Fibroblast of skin of scalp (primary cell): ENCODE measurements at regions not wholly inside any gene's neighbourhood (a gene's known extent, or its start where the extent isn't known, plus 50 kb on each side); places are given as distances from the start of the nearest gene placed in this dataset.
"Not testable (repeated sequence)": the region's sequence is repeated elsewhere in the genome, so short reads cannot be mapped to it uniquely, and the experiment has no call there.

Experiments
- DNase-seq: peaks from one replicate; pipeline ENCODE4 v3.0.0-alpha.2; 2013

- no peak for DNase-seq
Measured at GRCh38 chr13:85601526-85601925, 197.7 kb downstream of the SLITRK6 start.

DNA sequence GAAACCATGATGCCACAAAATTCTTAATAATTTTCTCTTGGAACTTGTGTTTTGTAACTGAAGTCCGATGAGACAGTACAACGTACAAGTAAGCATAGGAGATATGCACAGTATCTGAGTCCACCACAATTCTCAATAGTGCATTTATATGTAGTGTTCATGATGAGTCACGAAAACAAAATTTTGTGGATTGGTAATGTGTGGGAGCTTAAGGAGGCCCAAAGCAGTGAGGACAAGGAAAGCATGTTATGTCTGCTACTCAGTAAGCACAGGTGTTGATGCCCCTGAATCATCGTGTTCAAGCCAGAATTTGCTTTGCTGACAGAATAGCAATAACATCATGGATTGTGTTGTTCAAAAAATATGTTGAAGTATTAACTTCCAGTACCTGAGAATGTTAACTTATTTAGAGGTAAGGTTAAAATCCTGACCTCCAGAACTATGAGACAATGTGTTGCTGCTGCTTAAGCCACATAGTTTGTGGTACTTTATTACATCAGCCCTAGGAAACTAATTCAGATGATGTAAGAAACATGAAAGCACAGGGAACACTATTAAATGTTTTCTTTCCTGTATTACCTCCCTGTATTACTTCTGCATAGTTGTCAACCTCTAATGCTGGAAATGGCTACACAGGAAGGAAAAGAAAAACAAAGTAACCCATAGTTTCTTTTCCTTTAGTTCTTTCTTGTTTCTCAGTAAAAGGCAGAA is 201.3 kb downstream of the SLITRK6 start:
- peak; percentile 6 for DNase-seq

GRCh38 chr13:85592211-85592610 is 207.0 kb downstream of the SLITRK6 start:
- no peak for DNase-seq

GRCh38 chr13:85590231-85590931 is 208.8 kb downstream of the SLITRK6 start:
- DNase-seq: no peak

GRCh38 chr13:85589021-85589420 is 210.2 kb downstream of the SLITRK6 start:
- no peak for DNase-seq

GRCh38 chr13:85588359-85588758 is 210.9 kb downstream of the SLITRK6 start:
- no peak for DNase-seq

DNA sequence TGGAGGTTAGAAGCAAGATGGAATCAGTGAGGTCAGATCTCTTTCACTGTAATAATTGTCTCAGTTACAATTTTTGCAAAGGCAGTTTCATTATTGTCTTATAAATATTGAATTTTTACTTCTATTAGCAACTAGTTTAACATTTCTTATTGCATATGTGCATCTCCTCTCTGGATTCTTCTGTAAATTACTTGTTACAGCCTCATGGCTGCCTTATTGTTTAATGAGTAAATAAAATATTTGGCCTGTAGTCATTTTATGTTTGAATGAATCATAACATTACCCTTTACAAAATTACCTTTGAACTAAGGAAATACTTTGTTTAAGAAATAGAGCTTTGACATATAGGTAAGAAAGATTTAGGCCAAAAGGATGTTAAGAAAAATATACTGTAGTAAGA is 212.4 kb downstream of the SLITRK6 start:
- DNase-seq: no peak

DNA sequence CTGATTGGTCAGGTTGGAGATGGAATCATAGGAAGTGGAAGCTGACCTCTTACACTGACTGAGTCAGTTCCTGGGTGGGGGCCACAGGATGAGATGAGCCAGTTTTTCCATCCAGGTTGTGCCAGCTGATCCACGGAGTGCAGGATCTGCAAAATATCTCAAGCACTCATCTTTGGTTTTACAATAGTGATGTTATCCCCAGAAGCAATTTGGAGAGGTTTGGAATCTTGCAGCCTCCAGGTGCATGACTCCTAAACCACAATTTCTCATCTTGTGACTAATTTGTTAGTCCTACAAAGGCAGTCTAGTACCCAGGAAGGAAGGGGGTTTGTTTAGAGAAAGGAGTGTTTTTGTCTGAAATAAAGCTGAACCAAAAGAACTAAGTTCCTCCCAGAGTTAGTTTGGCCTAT is 212.8 kb downstream of the SLITRK6 start:
- no peak for DNase-seq

DNA sequence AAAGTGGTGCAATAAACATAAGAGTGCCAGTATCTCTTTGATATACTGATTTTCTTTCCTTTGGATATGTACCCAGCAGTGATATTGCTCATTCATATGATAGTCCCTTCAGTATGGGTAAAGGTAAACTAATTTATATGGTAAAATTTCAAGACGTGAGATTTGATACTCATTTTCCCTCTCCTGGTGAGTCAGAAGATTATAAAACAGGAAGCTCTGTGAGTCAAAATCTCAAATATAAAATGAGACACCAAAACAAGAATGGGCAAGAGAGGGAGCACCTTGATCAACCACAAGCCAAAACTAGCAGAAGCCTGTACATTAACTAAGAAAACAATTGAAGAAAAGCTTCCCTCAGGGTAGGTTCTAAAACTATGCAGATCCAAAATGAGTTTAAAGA is 216.3 kb downstream of the SLITRK6 start:
- DNase-seq: no peak

GRCh38 chr13:85575110-85575509 is 224.1 kb downstream of the SLITRK6 start:
- DNase-seq: no peak

- no peak for DNase-seq
Measured at GRCh38 chr13:85567909-85568308, 231.3 kb downstream of the SLITRK6 start.

DNA sequence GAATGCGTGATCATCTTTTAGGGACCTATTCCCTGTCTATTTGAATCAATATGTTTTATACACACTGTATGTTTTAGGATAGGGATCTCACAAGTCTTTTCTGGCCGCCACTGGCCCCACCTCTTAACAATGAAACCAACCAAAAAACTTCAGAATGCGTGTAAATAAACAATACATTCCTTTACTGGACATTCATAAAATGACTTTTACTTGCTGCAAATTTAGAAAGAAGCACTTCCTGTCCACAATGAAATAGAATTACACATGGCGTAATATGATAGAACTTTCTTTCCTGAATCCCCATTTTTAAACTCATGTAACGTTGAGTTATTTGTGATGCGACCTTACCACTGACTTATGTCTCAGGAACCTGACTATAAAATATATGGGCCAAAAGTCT is 233.6 kb downstream of the SLITRK6 start:
- no peak for DNase-seq

DNA sequence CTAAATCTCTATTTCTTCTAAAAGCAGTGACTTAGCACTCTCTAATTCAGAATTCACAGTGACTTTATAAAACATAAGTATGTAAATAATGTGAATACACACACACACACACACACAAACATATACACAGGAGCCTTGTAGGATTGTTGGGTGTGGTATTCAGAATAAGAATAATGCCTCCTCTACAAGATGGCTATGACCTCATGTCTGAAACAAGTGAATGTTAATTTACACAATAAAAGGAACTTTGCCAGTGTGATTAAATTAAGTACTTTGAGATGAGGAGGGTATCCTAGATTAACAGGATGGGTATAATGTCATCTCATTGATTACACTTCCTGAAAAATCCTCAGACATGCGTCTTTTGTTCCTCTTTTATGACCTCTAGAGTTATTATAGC is 234.6 kb downstream of the SLITRK6 start:
- DNase-seq: no peak

DNA sequence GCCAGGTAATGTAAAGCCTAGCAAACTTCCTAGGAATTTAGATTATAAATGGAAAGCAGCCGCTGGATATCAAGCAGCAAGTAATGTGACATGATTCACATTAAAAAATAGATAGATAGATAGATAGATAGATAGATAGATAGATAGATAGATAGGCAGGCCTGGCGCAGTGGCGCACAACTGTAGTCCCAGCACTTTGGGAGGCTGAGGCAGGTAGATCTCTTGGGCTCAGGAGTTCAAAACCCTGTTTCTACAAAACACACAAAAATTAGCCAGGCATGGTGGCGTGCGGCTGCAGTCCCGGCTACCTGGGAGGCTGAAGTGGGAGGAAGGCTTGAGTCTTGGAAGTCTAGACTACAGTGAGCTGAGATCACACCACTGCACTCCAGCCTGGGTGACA is 236.9 kb downstream of the SLITRK6 start:
- DNase-seq: no peak

DNA sequence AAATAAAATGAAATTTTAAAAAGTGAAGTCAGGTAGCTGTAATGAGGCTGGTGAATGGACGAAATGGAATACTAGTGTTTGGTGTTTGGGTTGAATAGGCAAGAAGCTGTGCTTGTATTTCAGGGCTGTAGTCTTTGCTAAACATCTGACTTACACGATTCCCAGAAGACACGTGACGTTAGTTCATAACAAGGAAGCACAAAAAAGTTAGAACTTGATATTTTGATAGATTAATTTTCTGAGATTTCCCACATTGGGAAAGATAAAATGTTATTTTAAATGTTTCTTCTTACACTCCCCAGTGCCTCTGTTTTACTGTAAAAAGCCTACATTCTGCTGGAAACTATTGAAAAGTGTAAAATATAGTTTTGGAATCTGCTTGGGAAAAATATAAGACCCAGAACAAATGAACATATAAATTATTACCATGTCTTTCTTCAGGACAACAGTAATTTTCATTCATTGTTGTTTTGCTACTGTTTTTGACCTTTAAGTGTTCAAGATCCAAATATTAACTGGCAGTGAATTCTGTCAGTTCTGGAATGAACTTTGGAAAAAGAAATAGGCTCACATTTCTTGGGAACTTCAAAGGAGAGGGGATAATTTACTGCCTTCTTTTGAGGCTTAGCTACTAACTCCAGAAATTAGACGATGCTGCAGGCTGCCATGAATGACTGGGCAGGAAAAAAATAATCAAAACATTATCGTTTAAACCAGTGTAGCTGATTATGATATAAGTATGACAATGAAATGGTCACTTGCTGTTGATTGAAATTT is 241.3 kb downstream of the SLITRK6 start:
- no peak for DNase-seq

DNA sequence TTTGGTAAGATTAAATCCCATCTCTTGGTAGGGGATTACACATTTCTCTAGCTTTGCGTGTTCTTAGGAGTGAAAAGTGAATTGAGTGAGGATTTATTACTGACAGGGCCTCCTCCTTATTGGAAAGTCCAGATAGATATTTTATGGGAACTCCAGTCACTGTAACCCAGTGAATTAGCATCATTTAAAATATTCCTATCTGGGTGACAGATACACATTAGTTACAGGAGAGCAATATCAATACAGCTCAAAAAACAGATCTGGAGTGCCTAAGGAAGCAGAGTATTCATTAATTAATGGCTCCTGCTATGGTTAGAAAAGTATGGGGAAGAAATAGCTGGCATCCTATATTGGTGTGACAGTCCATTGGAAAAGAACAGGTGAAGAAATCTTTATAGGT is 248.2 kb downstream of the SLITRK6 start:
- DNase-seq: no peak

GRCh38 chr13:85549819-85550218 is 249.4 kb downstream of the SLITRK6 start:
- DNase-seq: no peak

- not testable (repeated sequence) for DNase-seq
Measured at GRCh38 chr13:85548845-85549244, 250.4 kb downstream of the SLITRK6 start.

DNA sequence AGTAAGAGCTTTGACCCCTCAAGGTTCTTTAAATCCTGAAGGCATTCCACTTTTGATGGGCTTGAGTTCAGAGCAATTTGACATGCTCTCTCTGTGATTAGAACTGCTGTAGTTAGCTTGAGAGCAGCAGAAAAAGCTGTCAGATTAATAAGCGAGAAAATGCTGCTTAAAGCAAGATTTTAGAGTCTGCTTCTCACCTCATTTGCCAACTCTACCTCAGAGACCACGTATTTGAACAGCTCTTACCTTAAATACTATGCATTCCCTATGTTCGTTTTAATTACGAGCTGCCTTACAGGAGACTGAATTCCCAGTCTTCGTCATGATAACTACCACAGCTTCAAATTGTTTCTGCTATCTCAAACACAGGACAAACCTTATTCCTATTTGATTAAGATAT is 253.4 kb downstream of the SLITRK6 start:
- DNase-seq: no peak

GRCh38 chr13:85544756-85545155 is 254.5 kb downstream of the SLITRK6 start:
- DNase-seq: no peak

GRCh38 chr13:85543144-85543543 is 256.1 kb downstream of the SLITRK6 start:
- DNase-seq: peak; percentile 47

GRCh38 chr13:85541476-85541875 is 257.7 kb downstream of the SLITRK6 start:
- no peak for DNase-seq

DNA sequence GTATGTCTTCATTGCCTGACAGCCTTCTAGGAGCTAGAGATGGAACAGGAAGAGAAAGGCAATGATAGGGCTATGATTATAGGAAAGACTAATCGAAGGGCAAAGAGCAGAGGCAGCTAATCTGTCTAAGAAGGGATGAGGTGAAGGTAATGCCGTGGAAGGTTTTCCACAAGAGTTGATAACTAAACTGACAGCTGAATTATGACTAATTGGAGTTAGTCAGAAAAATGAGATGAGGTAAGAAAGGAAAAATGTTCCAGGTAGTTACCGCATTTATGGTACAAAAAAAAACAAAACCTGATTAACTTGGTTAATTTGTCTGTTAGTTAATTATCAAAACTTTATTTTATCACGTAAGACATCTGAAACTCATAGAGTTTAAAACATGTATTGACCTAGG is 260.3 kb downstream of the SLITRK6 start:
- DNase-seq: no peak

DNA sequence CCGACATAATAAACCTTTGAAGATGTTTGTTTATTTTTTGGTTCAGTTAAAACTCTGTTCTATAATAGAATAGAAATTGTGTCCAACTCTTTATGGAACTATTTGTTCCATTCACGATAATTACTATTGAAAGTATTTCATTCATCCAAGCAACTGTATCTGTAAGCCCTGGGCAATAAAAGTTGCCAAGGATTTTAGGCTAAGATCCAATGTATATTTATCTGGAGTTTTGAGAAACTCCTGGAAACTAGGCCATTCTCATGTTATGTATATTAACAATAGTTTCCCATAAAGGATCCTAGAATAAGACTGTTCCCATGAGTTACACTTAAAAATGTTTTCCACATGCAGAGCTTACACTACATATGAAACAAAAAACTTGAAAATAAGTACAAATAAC is 261.6 kb downstream of the SLITRK6 start:
- no peak for DNase-seq
